GM18499 (cell line): ENCODE measurements at regions not wholly inside any gene's neighbourhood (a gene's known extent, or its start where the extent isn't known, plus 50 kb on each side); places are given as distances from the start of the nearest gene placed in this dataset.

Experiments used
- ATAC-seq: cut with Tn5 transposase; IDR thresholded peaks from one replicate; pipeline ENCODE4 v1.9.1; 2021; ENCODE audit warnings: moderate number of reproducible peaks; ENCODE audit not compliant: insufficient read depth, unreplicated experiment

- ATAC-seq, result no peak
These were observed 443.2 kb upstream of the AZI2 start for GRCh38 chr3:28791713-28792255.

GRCh38 chr3:28792604-28793003 lies 444.0 kb upstream of the AZI2 start:
- ATAC-seq, result no peak

DNA sequence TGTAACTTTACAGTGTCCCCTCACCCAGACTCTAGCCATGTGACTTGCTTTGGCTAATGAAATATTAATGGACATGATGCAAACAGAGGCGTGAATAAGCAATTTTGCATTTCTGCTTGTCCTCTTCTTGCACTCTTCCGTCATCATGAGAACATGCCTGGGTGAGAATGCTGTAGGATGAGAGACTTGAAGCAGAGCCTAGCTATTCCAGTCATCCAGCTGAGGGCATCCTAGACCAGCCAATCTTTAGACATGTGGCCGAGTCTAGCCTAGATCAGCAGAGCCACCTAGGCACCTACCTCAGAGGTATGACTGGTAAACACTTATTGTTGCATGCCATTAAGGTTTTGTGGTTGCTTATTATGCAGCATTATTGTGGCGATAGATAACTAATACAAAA lies 450.5 kb upstream of the AZI2 start:
- no peak for ATAC-seq

DNA sequence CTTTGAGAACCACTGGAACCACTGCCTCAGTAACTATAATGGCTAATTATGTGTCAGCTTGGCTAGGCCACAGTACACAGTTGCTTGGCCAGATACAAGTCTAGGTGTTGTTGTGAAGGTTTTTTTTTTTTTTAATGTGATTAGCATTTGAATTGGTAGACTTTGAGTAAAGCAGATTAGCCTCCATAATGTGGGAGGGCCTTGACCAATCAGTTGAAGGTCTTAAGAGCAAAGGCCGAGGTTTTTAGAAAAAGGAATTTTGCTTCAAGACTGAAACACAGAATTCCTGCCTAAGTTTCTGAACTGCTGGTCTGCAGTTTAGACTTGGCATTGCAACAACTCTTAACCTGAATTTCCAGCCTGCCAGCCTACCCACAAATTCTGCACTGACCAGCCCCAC lies 451.6 kb upstream of the AZI2 start:
- no peak for ATAC-seq

DNA sequence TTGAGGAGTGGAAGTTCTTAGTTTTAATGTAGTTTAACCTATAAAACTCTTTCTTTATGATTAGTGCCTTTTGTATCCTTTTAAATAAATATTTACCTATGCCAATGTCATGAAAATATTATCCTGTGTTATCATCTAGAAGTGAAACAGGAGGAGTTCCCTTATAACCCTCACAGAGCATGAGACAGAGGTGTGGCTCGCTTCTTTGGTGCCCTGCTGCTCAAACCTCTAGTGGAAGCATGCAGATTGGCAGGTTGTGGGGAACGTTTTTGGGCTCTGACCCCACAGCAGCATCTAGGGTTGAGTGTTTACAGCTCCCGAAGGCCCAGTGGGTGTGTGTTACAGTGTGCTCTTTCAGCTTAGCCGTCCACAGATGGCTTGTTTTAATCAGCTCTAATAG lies 459.4 kb upstream of the AZI2 start:
- no peak for ATAC-seq

GRCh38 chr3:28816017-28816416 lies 464.9 kb upstream of the RBMS3 start:
- ATAC-seq, result no peak

GRCh38 chr3:28824316-28824715 lies 456.6 kb upstream of the RBMS3 start:
- no peak for ATAC-seq

GRCh38 chr3:28826840-28827239 lies 454.0 kb upstream of the RBMS3 start:
- no peak for ATAC-seq

DNA sequence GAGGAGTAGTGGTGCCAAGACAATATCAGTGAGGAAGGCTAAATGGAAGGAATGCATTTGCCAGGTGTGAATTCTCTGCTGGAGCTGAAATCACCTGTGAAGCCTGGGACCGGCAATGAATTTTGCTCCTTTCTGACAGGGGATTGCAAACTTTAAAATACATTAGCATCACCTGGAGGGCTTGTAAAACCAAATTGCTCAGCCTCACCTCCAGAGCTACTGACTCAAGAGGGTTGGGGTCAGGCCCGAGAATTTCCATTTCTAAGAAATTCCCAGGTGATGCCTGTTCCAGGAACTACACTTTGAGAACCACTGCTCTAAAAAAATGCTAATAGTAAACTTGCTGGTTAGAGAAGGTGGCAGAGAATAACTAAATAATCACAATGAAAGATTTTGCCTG lies 445.6 kb upstream of the RBMS3 start:
- ATAC-seq, result no peak

DNA sequence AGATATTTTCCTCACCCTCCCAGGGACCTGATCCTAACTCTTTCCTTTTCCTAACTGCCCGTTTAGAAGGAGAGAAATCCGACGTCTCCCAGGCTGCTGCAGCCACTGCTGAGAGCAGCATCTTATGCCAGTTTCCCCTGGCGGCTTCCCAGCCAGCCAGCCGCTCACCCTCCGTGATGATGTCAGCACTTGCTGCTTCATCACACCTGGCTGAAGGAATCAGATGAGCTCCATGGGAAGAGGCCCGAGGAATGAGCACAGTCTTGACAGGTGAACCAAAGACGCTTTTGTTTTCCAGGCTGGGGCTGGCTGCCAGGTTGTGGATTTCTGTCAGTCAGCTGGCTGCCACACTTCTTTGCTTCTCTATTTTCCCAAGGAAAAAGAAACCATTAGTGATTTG lies 445.1 kb upstream of the RBMS3 start:
- ATAC-seq, result no peak

DNA sequence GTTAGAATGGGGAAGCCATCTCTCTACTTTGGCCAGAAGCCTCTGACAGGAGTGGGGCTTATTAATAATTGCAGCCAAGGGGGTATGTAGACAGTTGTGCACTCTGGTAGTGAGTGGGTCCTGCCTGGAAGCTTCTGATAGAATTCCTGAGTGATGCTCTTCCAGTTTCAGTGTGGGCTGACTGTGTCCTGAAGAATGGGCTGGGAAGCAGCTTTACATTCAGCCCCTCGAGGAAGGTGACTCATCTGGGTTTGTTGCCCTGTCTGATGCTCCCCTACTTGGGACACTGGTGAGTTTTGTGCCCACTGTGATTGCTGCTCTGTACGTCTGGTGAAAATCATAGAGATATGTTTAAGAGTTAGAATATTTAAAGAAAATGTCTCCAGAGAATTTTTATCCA lies 444.7 kb upstream of the RBMS3 start:
- no peak for ATAC-seq

DNA sequence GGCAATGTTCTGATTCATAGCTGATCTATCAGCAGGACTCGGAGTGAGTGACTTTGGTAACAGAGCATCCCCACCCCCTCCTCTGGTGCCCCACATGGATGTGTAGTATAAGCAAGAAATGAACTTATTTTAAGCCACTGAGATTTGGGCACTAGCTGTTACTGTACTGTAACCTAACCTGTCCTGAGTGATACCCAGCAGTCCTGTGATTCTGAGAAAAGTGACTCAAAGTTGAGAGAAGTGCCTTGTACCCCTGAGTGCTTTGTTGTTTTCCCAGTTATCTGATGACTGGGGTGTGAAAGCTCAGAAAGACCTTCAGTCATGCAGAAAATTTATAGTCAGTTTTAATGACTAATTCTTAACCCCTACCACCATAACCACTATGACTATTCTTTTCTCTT lies 439.9 kb upstream of the RBMS3 start:
- peak; percentile 73 for ATAC-seq

- no peak for ATAC-seq
These were observed 439.4 kb upstream of the RBMS3 start for GRCh38 chr3:28841441-28841840.

GRCh38 chr3:28844298-28845005 lies 436.4 kb upstream of the RBMS3 start:
- ATAC-seq, result no peak

DNA sequence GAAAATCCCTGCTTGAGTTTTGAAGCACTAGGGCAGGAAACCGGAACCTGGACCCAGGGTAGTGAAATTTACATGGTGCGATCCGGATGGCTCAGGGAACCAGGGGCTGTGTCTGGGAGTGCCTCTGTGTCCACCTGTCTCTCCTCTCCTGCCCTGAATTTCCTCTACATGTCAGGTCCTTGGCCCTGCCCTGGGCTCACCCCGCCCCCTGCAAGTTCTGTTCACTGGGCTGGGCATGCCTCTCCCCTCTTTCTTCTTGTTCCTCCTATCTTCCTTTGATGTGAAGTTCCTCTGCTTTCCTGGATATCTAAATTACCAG lies 435.9 kb upstream of the RBMS3 start:
- ATAC-seq, result no peak

GRCh38 chr3:28846971-28847478 lies 433.8 kb upstream of the RBMS3 start:
- ATAC-seq, result no peak

DNA sequence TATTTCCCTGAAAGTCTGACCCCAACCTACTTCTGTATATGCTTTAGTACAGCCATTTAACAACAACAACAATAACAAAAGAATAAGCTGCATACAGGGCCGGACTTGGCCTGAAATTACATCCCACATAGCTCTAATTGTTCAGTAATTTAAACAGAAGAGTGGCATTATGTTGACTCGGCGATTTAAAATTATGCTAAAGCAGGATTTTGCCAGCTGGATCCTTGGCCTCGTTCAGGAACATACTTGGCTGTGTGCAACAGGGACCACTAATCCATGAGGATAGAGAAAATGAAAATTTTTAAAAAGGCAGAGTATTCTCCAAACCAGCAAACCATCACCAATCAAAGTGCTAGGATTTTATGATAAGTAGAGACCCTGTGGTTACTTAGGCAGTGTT lies 433.1 kb upstream of the RBMS3 start:
- ATAC-seq, result no peak

- no peak for ATAC-seq
These were observed 430.7 kb upstream of the RBMS3 start for GRCh38 chr3:28850186-28850585.

DNA sequence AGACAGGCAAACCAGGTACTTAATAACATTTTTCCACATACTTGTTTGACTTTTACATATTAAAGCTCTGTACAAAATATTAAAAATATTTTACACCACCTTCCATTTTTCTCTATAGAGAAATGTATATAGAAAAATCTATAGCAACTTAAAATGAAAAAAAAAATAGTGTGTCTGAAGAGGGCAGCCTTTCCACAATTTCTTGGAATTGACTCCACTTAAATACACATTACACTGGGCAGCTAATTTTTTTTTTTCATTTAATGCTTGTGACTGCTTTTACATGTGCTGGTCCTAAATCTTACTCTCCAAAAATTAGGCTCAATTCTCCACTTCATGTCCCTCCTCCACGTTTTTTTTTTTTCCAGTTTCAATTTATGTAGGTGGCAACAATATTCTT lies 427.0 kb upstream of the RBMS3 start:
- ATAC-seq, result no peak

DNA sequence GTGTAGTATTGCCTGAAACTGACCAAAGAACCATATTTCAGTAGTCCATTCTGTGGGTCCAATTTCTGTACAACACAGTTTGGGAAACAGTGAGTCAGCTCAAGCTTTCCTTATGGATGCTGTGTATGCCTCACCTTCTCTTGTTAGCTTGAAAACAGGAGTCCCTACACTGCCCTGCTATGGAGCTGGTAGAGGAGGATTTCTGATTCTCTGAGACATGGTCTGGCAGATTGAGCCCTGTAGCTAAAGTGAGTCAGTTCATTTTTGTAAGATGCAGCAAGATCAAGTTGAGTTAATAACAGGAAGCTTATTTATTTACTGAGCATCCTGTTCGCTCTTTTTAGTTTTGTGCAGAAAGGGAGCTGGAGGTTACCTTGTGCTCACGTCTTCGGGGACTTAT lies 424.1 kb upstream of the RBMS3 start:
- ATAC-seq, result no peak

GRCh38 chr3:28859897-28860296 lies 421.0 kb upstream of the RBMS3 start:
- no peak for ATAC-seq

GRCh38 chr3:28860307-28860706 lies 420.6 kb upstream of the RBMS3 start:
- no peak for ATAC-seq
